Peyer's patch (tissue), 4 donors: ENCODE measurements at regions not wholly inside any gene's neighbourhood (a gene's known extent, or its start where the extent isn't known, plus 50 kb on each side); places are given as distances from the start of the nearest gene placed in this dataset.
A peak's percentile ranks its signal among the peaks of the same experiment; 100 is the strongest.
"Not testable (repeated sequence)": the region's sequence is repeated elsewhere in the genome, so short reads cannot be mapped to it uniquely, and the experiment has no call there.

Source experiments
- DNase-seq, 3 donors: peaks; one replicate each; pipeline ENCODE4 v3.0.0-alpha.2; 2017 to 2019
- H3K27ac ChIP-seq, 4 donors: fragments of 200-600 bp; sonication (generic); one replicate each; pipeline ENCODE4 v1.5.1; 2016 to 2019
- H3K27me3 ChIP-seq, 2 donors: fragments of 200-600 bp; sonication (generic); one replicate each; pipeline ENCODE4 v1.5.1; 2019
- H3K36me3 ChIP-seq, 3 donors: fragments of 200-600 bp; sonication (generic); one replicate each; pipeline ENCODE4 v1.5.1; 2016 to 2019
- H3K4me1 ChIP-seq, 4 donors: fragments of 200-600 bp; sonication (generic); one replicate each; pipeline ENCODE4 v1.5.1; 2016 to 2019
- H3K4me3 ChIP-seq, 4 donors: fragments of 200-600 bp; sonication (generic); 1 replicate in 3 of 4; 2 replicates in 1 of 4; pipeline ENCODE4 v1.5.1; 2016 to 2019; ENCODE audit warnings: mild to moderate bottlenecking in 1 of 4
- H3K9me3 ChIP-seq, 4 donors: fragments of 200-600 bp; sonication (generic); one replicate each; pipeline ENCODE4 v1.5.1; 2016 to 2019; ENCODE audit warnings: mild to moderate bottlenecking in 1 of 4
- CTCF ChIP-seq, 6 experiments: fragments of 450-650 bp in 4 of 6; fragments of 200-600 bp in 2 of 6; sonication (generic) in 1 of 6; IDR thresholded peaks; one replicate each; pipeline ENCODE4 v1.5.1; 2017 to 2019; ENCODE audit warnings: antibody characterized with exemption in 6 of 6, mild to moderate bottlenecking in 3 of 6, moderate library complexity in 1 of 6
- POLR2A ChIP-seq, 2 donors: fragments of 450-650 bp; IDR thresholded peaks; one replicate each; pipeline ENCODE4 v1.5.1; 2017; ENCODE audit warnings: antibody characterized with exemption in 2 of 2, mild to moderate bottlenecking in 2 of 2, moderate library complexity in 2 of 2

- DNase-seq, result no peak
- no peaks in the 10 kb centered on the region for H3K36me3 ChIP-seq
- no peaks in the 10 kb centered on the region for H3K9me3 ChIP-seq
- peak overlapping the region in 2 of 4 donors; percentile 14 to 37 for H3K4me3 ChIP-seq
- TF ChIP-seq POLR2A (IDR thresholded peaks at IDR 0.05), result no peak
- TF ChIP-seq CTCF (IDR thresholded peaks at IDR 0.05), result no peak
- H3K27ac ChIP-seq, result no peak overlapping the region
- no peaks in the 10 kb centered on the region for H3K4me1 ChIP-seq
- no peaks in the 10 kb centered on the region for H3K27me3 ChIP-seq
These were observed 50.5 kb upstream of the TUBA3D start for GRCh38 chr2:131425231-131425941.

GRCh38 chr2:131424605-131425114 lies 51.3 kb upstream of the TUBA3D start:
- H3K9me3 ChIP-seq, H3K36me3 ChIP-seq, DNase-seq, H3K27ac ChIP-seq, H3K27me3 ChIP-seq, H3K4me1 ChIP-seq: not testable (repeated sequence)
- H3K4me3 ChIP-seq, result peak overlapping the region in 1 of 4 donors; percentile 14

GRCh38 chr2:131420751-131421150 lies 55.2 kb upstream of the TUBA3D start:
- H3K27me3 ChIP-seq, H3K36me3 ChIP-seq, H3K27ac ChIP-seq, H3K4me3 ChIP-seq, H3K4me1 ChIP-seq, DNase-seq, H3K9me3 ChIP-seq: not testable (repeated sequence)

GRCh38 chr2:131419441-131419840 lies 55.5 kb upstream of the RAB6D start:
- DNase-seq, result no peak
- Histone ChIP-seq H3K27ac (no peak overlapping the region), H3K27me3 (no peaks in the 10 kb centered on the region), H3K36me3 (no peaks in the 10 kb centered on the region), H3K9me3 (no peaks in the 10 kb centered on the region), H3K4me3 (no peak overlapping the region), H3K4me1 (no peaks in the 10 kb centered on the region)
- no peak for TF ChIP-seq CTCF (IDR thresholded peaks at IDR 0.05)
- TF ChIP-seq POLR2A (IDR thresholded peaks at IDR 0.05), result no peak

- TF ChIP-seq CTCF (IDR thresholded peaks at IDR 0.05) (no peak), POLR2A (IDR thresholded peaks at IDR 0.05) (no peak)
- Histone ChIP-seq H3K4me3 (no peak overlapping the region), H3K27ac (no peak overlapping the region), H3K9me3 (no peaks in the 10 kb centered on the region), H3K27me3 (no peaks in the 10 kb centered on the region), H3K4me1 (no peaks in the 10 kb centered on the region), H3K36me3 (no peaks in the 10 kb centered on the region)
- DNase-seq, result no peak
These were observed 54.7 kb upstream of the RAB6D start for GRCh38 chr2:131418625-131419024.

- H3K4me3 ChIP-seq, result no peak overlapping the region
- H3K27ac ChIP-seq, result no peak overlapping the region
- no peaks in the 10 kb centered on the region for H3K4me1 ChIP-seq
- no peaks in the 10 kb centered on the region for H3K9me3 ChIP-seq
- H3K36me3 ChIP-seq, result no peaks in the 10 kb centered on the region
- H3K27me3 ChIP-seq, result no peaks in the 10 kb centered on the region
- TF ChIP-seq POLR2A (IDR thresholded peaks at IDR 0.05) (no peak), CTCF (IDR thresholded peaks at IDR 0.05) (no peak)
- DNase-seq, result no peak
These were observed 53.9 kb upstream of the RAB6D start for GRCh38 chr2:131417886-131418285.

- H3K9me3 ChIP-seq, result no peaks in the 10 kb centered on the region
- TF ChIP-seq POLR2A (IDR thresholded peaks at IDR 0.05), result no peak
- TF ChIP-seq CTCF (IDR thresholded peaks at IDR 0.05), result no peak
- H3K4me3 ChIP-seq, result no peak overlapping the region
- H3K36me3 ChIP-seq, result no peaks in the 10 kb centered on the region
- H3K27ac ChIP-seq, result no peak overlapping the region
- DNase-seq, result no peak
- no peaks in the 10 kb centered on the region for H3K27me3 ChIP-seq
- H3K4me1 ChIP-seq, result no peaks in the 10 kb centered on the region
These were observed 49.8 kb upstream of the RAB6D start for GRCh38 chr2:131413785-131414184.
